GM19239 (cell line): ENCODE measurements at regions not wholly inside any gene's neighbourhood (a gene's known extent, or its start where the extent isn't known, plus 50 kb on each side); places are given as distances from the start of the nearest gene placed in this dataset.

Source experiments
- DNase-seq: peaks from one replicate; pipeline ENCODE4 v3.0.0; 2011; ENCODE audit warnings: low spot score; ENCODE audit not compliant: insufficient read length
- FAIRE-seq: peaks from 2 replicates; lab custom pipeline; 2011; peaks lifted over from hg19 to GRCh38; lab: Jason Lieb, UNC

DNA sequence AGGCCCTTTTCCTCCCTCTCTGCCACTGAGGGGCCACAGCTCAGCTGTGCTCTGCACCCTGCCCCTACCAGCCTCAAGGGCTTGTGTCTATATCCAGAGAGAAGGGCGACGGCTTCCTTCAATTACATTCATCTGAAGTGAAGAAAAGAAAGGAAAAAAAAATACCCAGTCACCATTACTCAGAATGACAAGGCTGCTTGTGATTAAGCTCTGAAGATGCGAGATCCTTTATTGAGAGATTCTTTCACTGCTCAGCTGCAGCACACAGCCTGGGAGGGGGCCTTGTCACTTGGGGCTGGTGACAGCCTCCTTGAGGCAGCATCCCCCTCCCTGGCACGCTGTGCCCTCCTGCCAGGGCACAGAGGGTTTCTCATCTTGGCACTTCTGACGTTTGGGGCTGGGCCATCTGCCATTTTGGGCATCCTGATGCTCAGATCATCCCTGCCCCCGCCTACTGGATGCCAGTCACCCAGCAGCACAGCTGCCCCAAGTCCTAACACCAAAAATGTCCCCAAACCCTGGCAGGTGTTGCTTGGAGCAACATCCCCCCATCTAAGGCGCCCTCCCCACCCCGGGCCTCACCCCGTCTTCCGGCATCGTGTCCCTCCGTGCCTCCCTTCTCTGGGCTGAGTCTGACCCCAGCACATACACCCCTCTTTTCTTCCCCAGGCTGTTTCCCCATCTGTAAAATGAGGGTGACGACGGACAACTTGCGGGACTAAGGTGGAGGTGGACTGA is 1394.7 kb downstream of the BRD1 start:
- FAIRE-seq (no peak), DNase-seq (no peak)

DNA sequence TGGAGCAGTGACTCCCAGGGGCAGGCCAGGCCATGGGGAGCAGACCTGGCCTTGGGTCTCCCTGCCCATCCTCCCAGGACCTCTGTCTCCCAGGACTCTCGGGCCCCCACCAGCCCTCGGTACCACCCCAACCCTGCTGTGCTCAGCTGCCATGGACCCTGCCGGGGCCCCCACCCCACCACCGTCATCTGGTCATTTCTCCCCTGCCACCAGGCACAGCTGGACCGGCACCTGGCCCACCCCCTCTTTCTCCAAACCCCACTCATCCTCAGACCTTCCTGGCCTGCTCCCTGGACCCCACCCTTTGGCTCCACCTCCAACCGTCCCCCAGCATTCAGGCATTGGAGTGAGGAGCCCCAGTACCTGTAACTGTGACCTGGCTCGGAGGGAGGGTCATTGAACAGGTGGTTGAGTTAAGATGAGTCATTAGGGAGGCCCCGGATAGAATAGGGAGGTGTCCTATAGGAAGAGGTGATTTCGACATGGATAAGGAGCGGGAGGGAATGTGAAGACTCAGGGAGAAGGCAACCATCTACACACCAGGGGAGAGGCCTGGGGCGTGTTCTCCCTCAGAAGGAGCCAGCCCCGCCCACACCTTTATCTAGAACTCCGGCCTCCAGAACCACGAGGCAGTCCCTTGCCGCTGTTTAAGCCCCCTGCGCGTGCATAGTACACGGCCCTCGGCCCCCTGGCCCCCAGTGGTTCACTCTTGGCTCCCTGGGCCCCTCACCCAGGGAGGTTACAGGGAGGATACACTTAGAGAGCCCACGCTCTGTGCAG is 1395.9 kb downstream of the BRD1 start:
- DNase-seq (no peak), FAIRE-seq (no peak)

DNA sequence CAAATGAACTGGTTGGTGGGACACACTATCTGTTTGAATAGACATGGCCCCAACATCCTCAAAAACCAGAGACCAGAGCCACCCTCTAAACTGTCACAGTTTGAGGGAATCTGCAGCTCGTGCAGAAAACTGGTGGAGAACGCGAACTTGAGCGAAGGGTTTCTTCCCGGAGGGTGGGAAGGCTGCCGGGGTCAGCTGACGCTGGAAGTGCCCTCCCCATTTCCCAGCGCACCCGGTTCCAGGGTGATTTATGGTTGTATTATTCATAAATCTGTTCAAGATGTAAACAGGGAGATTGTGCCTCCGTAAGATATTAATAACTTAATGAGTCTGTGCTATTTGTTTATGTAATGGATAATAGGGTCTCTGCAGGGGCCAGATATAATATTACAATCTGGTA is 1396.7 kb downstream of the BRD1 start:
- no peak for DNase-seq
- no peak for FAIRE-seq

DNA sequence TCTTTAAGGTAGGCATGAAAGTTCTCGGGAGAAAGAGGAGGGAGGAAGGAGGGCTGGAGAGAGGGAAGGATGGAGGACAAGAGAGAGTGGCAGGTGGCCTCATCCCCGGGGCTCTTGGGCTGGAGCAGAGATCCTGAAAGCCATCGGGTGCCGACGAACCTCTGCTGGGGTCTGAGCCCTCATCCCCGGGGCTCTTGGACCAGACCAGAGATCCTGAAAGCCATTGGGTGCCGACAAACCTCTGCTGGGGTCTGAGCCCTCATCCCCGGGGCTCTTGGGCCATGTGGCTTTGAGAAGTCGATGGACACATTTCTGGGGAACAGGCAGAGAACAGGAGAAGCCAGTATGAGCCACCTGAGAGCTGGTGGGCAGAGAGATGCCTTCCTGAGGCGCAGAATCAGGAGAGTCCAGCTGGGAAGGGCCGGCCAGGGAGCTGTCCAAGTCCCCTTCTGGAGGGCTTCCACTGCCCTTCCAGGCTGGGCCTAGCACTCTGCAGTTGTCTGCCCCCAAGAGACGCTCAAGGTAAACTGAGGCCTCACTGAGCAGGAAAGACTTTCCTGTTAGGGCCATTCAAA is 1398.1 kb downstream of the BRD1 start:
- FAIRE-seq (no peak), DNase-seq (no peak)

DNA sequence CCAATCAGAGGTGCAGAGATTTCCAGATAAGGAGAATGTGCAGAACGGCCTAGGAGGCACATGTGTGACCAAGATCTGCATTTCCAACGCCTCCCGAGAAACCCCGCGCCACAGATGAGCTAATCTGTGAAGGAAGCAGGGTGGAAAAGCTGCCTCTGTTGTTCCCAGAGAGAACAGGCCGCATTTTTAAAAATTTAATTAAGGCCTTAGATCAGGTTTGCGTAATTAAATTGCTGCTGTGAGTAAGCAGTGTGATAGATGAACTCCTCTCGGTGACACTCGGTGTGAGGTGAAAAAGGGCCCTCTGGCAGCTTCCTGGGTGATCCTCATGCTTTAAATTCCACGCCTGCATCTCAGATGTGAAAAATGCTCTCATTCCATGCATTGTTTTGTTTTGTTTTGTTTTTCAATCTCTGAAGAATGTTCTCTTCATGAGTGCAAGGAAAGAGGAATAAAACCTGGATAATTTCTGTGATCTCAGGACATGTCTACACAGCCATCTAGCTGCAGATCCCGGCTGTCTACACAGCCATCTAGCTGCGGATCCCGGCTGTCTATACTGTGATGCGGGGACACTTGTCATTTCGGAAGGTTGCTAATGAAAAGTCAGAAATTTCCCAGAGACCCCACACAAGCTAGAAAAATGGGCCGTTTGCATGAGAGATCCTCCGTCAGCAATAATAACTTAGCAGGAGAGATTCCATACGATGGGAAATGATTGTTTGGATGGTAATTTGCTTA is 1398.9 kb downstream of the BRD1 start:
- DNase-seq (no peak), FAIRE-seq (no peak)

DNA sequence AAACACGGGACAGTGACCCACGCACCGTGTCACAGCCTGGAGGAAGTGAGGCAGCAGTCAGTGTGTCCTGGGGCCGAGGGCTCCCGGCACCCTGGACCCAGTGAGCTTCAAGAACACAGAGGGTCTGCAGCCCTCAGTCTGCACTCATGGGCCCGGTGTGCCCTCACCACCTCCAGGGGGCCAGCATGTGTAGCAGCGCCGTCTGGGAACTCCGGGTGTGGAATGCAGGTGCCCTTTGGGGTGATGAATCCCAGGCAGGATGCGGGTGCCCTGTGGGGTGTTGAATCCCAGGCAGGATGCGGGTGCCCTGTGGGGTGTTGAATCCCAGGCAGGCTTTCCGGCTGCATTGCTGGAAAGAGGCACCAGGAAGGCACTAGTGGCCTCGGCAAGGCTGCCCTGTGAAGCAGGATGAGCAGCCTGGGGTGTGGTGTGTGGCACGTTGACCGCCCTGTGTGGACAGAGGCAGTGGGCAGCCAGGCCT is 1399.9 kb downstream of the BRD1 start:
- no peak for FAIRE-seq
- no peak for DNase-seq

DNA sequence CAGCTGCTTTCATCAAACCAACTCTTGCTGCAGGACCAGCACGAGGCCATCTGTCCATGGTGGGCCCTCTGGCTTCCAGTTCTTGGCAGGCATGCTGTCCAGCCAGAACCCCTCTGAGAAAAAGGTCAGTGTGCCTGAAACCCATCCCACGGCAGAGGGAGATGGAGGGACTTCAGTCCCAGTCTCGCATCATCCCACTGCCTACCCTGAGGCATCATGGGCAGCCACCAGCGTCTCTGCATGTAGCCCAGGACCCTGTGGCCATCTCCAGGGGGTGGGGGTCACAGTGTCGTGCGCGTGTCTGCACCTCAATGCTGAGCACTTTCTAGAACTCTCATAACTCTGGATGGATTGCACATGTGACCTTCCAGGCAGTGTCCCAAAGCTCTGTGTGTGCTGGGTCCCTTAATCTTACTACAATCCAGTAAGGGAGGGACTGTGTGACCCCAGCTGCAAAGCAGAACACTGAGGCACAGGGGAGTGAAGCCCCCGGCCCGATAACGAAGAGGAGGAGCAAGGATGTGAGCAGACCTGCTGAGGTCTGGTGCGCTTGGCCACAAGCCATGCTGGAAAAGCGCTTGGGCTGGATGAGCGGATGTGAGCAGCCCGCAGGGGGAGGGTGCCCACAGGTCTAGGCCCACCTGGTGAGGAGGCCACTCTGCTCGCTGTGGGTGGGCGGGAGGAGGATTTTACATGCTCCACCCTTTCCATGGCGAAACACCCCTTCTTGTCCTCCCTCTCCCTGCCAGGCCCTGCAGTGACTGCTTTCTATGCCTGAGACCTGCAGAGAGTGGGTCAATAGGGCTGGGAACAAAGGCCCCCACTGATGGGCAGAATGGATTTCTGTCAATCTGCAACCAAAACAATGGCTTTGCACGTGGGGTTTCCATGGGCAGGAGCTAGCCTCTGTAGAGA is 1401.0 kb downstream of the BRD1 start:
- FAIRE-seq (no peak), DNase-seq (no peak)

DNA sequence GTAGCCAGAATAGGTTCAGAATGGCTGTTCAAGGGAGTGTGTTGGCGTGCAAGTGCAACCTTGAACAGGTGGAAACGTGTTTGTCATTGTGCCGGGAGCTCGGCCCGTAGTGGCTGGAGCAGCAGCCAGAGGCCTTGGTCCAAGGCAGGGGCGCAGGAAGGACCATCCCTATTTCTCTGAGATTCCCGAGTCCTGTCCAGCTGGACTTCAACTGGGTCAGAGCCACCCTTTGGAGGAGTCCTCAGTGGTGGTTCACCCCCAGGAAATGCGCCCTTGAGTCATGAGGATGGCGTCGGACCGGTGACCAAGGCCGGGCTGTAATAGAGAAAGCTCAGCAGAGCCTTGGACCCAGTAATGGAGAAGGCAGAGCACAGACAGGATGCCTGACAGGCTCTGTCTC is 1402.0 kb downstream of the BRD1 start:
- DNase-seq, result no peak
- no peak for FAIRE-seq

DNA sequence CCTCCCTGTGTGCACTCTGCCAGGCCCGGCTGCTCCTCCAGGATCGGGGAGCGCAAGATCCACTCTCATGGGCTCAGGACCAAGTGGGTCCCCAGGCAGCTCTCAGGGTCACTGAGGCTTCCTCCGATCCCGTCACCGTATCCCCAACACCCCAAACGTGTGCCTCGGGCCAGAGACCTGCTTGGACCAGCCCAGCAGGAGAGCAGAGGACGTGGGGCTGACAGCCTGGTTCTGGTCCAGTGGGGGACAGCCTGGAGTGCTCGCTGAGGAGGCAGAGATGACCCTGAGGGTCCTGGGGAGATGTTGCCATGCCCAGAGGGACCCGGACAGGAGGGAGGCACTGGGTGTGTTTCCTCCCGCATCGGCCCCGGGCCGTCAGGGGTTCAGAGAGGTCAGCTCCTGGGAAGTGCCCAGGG is 1402.6 kb downstream of the BRD1 start:
- DNase-seq, result no peak
- no peak for FAIRE-seq

DNA sequence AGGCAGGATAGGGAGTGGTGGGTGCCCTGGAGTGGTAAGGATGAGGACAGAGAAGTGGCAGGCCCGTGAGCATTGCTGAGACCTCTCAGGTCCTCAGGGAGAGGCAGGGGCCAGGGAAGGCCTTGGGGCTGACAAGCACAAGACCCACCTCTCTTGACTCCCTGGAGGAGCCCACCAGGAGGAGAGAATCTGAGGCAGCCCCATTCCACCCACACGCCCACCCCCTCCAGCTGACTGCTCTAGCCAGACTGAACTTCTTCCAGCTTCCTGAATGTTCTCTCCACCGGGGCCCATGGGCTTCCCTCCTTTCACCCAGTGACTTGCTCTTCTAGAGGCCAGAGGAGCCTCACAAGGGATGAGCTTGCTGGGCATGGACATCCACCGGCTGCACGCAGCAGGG is 1403.0 kb downstream of the BRD1 start:
- FAIRE-seq (no peak), DNase-seq (no peak)

DNA sequence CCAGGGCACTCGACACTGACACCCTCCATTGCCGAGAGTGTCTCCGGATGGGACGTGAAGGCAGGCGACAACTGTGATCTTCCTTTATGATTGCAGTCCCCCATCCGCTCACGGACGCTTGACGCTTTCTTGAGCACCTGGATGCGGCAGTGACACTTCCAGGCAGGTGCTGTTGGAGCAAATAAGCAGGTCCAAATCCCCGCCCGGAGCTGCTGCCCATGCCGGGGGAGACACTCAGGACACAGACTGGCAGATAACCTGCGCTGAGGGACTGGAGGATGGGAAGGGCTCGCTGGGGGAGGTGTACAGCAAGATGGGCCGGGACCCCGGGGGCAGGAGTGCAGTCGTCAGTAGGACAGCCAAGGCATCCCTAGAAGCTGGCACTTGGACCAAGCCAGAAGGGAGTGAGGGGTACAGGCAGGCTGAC is 1403.5 kb downstream of the BRD1 start:
- FAIRE-seq (no peak), DNase-seq (no peak)

DNA sequence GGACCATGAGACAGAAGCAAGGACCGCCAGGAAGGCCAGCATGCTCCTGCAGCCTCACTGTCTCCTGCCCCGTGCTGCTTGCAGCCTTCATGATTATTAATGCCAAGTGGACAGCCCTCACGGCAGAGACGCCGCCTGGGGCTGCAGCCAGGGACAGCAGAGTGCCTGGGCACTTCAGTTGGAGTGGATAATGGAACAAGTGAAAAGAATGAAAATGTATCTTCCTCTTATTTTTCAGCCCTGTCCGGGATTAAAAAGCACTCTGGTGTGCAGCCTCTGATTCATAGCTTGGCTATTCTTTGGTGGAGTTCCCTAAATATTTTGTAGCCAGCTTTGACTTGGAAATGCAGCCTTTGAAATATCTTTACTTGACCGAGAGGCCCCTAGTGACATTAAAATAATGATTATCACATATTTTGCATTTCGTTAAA is 1404.2 kb downstream of the BRD1 start:
- no peak for FAIRE-seq
- no peak for DNase-seq

DNA sequence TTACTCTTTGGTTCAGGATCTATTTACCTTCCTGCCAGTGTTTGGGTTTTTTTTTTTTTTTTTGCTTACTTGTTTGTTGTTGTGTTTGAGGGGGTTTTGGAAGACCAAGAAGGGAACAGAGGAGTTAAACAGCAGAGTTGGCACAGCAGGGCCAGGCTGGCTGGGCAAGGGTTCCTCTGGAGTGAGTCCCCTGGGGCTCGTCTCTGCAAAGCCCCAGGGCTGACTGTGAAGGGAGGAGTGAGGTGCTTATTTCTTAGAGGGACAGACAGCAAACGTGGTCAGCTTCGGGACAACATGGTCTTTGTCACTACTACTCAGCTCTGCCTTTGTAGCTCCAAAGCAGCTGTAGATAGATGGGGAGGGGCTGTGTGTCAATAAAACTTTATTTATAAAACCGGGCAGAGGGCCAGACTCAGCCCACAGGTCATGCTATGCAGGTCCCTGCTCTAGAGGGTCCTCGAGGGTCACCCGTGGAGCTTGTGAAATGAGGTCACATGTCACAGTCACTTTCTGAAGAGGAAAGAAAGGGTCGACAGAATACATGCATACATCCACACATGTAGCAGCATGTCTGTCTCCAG is 1404.7 kb downstream of the BRD1 start:
- FAIRE-seq (no peak), DNase-seq (no peak)

DNA sequence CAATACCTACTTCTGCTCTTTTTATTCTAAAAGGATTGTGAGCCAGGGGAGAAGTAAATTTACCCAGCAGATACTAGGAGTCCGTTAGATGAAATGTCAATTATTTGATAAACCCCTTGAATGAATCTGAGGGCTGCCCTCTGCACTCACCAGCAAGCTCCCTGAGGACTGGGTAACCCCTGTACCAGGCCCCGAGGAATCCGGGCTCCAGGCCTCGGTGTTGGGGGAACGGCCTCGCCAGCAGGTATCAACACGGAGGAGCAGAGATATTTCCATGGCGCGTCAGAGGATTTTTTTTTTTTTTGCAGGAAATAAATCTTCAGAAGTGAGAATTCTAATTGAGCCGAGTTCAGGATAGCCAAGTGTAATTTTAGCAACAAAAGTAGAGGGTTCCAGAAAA is 1408.8 kb downstream of the BRD1 start:
- no peak for FAIRE-seq
- no peak for DNase-seq

DNA sequence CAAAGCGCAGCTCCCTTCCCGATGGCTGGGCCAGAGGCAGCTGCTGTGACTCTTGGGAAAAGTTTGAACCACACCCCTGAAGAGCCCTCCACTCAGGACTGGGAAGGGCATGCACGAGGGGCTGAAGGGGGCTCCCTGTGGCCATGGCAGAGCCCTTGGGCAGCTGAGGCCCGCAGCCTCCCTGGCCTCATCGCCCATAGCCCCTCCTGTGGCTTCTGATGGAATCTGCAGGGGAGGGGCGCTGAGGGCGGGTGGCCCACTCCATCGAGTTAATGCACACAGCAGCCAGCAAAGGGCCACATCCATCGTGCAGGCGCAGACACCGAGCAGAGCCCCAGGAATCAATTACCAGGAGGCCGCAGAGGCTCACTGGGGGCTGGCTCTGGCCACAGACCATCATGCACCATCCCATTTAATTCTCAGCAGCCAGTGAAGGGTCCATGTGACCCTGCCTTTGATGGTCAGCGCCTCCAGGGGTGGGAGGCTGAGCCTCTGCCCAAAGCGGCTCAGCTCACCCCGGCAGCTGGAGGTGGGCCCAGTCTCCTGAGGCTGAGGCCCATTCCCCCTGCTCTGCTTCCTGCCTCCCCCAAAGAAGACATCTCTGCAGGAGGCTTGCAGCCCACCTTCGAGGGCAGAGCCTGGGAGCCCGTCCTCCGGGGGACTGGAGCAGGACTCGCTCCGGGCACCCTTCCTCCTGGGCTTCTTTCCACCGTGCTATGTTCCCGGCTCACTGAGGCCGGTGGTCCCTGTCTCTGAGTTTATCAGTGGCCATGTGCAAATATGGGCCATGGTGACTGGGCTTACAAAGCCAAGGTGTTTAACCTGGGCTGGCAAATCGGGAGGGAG is 1410.2 kb downstream of the BRD1 start:
- DNase-seq (no peak), FAIRE-seq (no peak)

DNA sequence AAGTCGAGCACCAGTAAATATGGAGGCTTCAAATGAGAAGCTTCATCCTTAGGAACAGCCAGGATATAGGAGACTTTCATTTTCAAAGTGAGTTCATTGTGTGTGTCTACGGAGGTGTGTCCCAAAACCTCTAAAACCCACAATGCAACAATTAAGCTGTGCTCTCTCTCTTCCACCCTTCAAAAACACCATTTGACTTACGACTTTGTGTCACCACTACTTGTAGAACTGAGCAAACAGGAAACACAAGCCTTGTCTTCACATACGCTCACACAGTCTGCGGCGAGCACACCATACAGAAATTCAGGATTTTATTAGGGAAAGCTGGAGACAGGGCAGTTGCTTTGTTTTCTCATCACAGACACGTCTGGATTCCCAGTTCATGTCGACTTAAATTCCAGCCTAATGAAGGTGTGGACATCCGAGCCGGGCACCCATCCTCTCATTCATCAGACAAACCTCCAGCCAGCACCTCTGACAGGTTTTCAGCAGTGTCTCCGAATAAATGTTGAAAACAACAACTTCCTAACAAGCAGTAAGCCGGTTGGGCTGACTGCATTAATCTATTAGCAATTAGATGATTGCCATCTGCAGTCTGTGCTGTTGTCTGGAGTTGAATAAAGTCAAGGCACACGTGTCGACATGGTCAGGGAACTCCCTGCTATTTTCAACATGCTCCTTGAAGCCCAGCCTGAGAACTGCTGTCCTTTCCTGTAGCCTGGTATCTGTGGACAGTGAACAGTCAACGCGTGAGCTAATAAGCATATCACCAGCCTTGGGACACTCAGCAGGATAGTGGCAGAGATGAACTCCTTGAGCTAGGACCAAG is 1411.1 kb downstream of the BRD1 start:
- FAIRE-seq, result no peak
- DNase-seq, result no peak

DNA sequence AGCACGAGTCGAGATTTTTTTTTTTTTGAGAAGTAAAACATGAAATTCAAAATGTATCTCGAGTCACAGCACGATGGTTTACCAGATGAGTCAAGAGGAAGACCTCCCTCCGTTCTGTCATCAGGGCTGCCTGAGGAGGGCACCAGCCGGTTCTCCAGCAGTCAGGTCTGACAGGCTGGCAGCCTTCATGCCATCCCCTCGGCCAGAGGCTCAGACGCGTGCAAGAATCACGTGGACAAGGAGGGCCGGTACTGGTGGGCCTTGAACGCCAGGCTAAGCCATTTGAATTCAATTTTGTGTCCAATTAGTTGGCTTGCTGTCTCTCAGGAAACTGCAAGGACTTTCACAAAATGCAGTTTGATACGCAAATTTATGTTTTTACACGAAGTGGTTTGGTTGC is 1412.2 kb downstream of the BRD1 start:
- DNase-seq (no peak), FAIRE-seq (no peak)

DNA sequence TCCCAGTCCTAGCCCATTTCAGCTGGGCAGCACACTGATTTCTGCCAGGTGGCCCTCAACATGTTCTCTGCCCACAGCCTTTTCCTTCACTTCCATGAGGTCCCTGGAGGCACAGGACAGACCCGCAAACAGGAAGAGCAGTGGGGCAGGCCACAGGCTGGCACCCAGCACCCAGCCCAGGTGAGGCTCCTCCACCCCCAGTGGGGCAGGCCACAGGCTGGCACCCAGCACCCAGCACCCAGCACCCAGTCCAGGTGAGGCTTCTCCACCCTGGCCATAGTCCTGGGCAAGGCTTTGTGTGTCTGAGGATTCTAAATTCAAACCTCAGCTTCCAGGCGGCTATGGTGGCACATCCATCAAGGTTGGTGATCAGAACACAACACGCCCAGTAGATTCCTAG is 1413.0 kb downstream of the BRD1 start:
- FAIRE-seq, result no peak
- no peak for DNase-seq
